ENCODE measurements at regions not wholly inside any gene's neighbourhood (a gene's known extent, or its start where the extent isn't known, plus 50 kb on each side); places are given as distances from the start of the nearest gene placed in this dataset.

DNA sequence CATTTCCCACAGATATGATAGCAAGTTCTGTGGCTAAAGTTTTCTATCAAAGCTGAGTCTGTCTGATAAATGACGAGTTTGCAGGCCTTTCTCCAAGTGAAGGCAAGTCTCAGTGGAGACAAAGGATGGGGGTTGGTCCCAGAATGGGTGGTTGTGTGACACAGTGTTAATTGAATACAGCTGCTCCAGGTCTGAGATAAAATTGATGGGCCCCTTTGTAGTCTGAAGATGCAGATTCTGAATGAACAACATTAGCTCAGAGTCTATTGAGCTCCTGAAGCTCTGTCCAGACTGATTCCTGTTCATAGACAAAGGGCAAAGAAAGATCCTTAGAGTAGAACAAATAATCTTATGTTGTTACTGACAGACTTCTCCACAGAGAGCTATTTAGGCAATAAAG is 296.9 kb upstream of the CYRIA start:
- CTCF ChIA-PET, result no interaction called here
- POLR2A ChIA-PET, result no interaction called here

DNA sequence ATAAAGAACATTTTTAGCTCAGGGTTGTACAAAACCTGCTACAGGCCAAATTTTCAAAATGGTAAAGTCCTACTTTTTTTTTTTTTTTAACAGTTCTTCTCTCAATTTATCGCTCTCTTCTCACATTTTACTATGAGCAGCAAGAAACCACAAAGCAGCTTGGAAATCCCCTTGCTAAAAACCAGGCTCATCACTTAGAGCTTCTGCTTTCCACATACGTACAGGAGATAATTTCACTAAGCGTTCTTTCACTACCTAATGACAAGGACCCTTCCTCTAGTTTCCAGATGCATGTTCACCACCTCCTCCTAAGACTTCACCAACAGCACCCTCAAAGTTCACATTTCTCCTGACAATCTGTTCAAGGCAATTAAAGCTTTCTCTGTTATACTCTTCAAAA is 294.9 kb upstream of the CYRIA start:
- Histone ChIP-seq H3K27ac (ENCODE audit: low read depth in 1 of 2, low read length in 2 of 2) (no peak overlapping the region), H3K36me3 (ENCODE audit: insufficient read depth, low read length) (no peaks in the 10 kb centered on the region), H3K4me3 (ENCODE audit: low read length) (no peak overlapping the region), H3K9me3 (ENCODE audit: control insufficient read depth in 1 of 2, insufficient read depth in 1 of 2, low read length in 2 of 2) (peaks cover 0 to 3% of the 10 kb centered on the region in 2 experiments), H3K4me1 (ENCODE audit: insufficient read depth, low read length) (no peaks in the 10 kb centered on the region), H3K27me3 (ENCODE audit: control insufficient read depth in 1 of 2, insufficient read depth in 2 of 2, low read length in 2 of 2) (no peaks in the 10 kb centered on the region)
- H3K27me3 Mint-ChIP-seq, result no peaks in the 10 kb centered on the region
- ATAC-seq (ENCODE audit: poor library complexity), result no peak
- H3K9me3 Mint-ChIP-seq, result peaks cover 6% of the 10 kb centered on the region
- TF ChIP-seq, protein P1, sequence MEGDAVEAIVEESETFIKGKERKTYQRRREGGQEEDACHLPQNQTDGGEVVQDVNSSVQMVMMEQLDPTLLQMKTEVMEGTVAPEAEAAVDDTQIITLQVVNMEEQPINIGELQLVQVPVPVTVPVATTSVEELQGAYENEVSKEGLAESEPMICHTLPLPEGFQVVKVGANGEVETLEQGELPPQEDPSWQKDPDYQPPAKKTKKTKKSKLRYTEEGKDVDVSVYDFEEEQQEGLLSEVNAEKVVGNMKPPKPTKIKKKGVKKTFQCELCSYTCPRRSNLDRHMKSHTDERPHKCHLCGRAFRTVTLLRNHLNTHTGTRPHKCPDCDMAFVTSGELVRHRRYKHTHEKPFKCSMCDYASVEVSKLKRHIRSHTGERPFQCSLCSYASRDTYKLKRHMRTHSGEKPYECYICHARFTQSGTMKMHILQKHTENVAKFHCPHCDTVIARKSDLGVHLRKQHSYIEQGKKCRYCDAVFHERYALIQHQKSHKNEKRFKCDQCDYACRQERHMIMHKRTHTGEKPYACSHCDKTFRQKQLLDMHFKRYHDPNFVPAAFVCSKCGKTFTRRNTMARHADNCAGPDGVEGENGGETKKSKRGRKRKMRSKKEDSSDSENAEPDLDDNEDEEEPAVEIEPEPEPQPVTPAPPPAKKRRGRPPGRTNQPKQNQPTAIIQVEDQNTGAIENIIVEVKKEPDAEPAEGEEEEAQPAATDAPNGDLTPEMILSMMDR (IDR thresholded peaks at IDR 0.05), result no peak
- no peaks in the 10 kb centered on the region for H3K4me1 Mint-ChIP-seq (ENCODE audit: low read depth)
- DNase-seq, result no peak
- H3K36me3 Mint-ChIP-seq (ENCODE audit: low read depth), result no peaks in the 10 kb centered on the region
- ChIA-PET CTCF (no interaction called here), POLR2A (no interaction called here)
- H3K4me3 Mint-ChIP-seq, result no peak overlapping the region
- H3K27ac Mint-ChIP-seq, result no peak overlapping the region
- intact Hi-C loops (cut with DNase I, micrococcal nuclease), result no loop called here

More for the DNA sequence above, 296.9 kb upstream of the CYRIA start:
- ATAC-seq (ENCODE audit: poor library complexity) (no peak), DNase-seq (no peak)
- Histone ChIP-seq H3K27me3 (ENCODE audit: control insufficient read depth in 1 of 2, insufficient read depth in 2 of 2, low read length in 2 of 2) (no peaks in the 10 kb centered on the region), H3K4me1 (ENCODE audit: insufficient read depth, low read length) (no peaks in the 10 kb centered on the region), H3K9me3 (ENCODE audit: control insufficient read depth in 1 of 2, insufficient read depth in 1 of 2, low read length in 2 of 2) (peaks cover 0 to 3% of the 10 kb centered on the region in 2 experiments), H3K4me3 (ENCODE audit: low read length) (no peak overlapping the region), H3K36me3 (ENCODE audit: insufficient read depth, low read length) (no peaks in the 10 kb centered on the region), H3K27ac (ENCODE audit: low read depth in 1 of 2, low read length in 2 of 2) (no peak overlapping the region)
- H3K36me3 Mint-ChIP-seq (ENCODE audit: low read depth), result no peaks in the 10 kb centered on the region
- TF ChIP-seq, protein P1 (IDR thresholded peaks at IDR 0.05), result no peak
- peaks cover 8% of the 10 kb centered on the region for H3K9me3 Mint-ChIP-seq
- intact Hi-C loops (cut with DNase I, micrococcal nuclease), result no loop called here
- H3K4me3 Mint-ChIP-seq, result no peak overlapping the region
- H3K27me3 Mint-ChIP-seq, result no peaks in the 10 kb centered on the region
- no peak overlapping the region for H3K27ac Mint-ChIP-seq
- H3K4me1 Mint-ChIP-seq (ENCODE audit: low read depth), result no peaks in the 10 kb centered on the region

DNA sequence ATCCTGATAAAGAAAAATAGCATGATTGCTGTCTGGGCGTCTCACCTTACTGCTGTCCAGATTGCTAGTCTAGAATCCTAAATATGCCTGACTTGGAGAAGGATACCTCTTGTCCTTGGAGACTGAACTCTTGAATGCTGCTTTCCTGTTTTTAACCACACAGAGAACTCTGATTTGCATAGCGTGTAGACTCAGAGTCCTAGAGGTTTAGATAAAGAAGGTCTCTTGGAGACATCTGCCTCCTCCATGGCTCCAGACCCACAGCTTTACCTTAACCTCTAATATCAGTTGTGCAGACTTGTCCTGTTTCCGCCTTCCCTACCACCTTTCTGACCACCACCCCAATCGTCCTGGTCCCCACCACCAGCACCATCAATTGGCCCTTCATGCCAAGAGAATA is 292.6 kb upstream of the CYRIA start:
- Histone ChIP-seq H3K9me3 (ENCODE audit: control insufficient read depth in 1 of 2, insufficient read depth in 1 of 2, low read length in 2 of 2) (peaks cover 0 to 3% of the 10 kb centered on the region in 2 experiments), H3K27ac (ENCODE audit: low read depth in 1 of 2, low read length in 2 of 2) (no peak overlapping the region), H3K4me3 (ENCODE audit: low read length) (no peak overlapping the region), H3K36me3 (ENCODE audit: insufficient read depth, low read length) (no peaks in the 10 kb centered on the region), H3K4me1 (ENCODE audit: insufficient read depth, low read length) (no peaks in the 10 kb centered on the region), H3K27me3 (ENCODE audit: control insufficient read depth in 1 of 2, insufficient read depth in 2 of 2, low read length in 2 of 2) (no peaks in the 10 kb centered on the region)
- DNase-seq, result no peak
- no peaks in the 10 kb centered on the region for H3K9me3 Mint-ChIP-seq
- ChIA-PET CTCF (no interaction called here), POLR2A (no interaction called here)
- H3K4me3 Mint-ChIP-seq, result no peak overlapping the region
- H3K36me3 Mint-ChIP-seq (ENCODE audit: low read depth), result no peaks in the 10 kb centered on the region
- no peak overlapping the region for H3K27ac Mint-ChIP-seq
- ATAC-seq (ENCODE audit: poor library complexity), result no peak
- intact Hi-C loops (cut with DNase I, micrococcal nuclease), result no loop called here
- TF ChIP-seq, protein P1 (IDR thresholded peaks at IDR 0.05), result no peak
- no peaks in the 10 kb centered on the region for H3K4me1 Mint-ChIP-seq (ENCODE audit: low read depth)
- H3K27me3 Mint-ChIP-seq, result no peaks in the 10 kb centered on the region
